Breast epithelium (tissue), 4 donors: ENCODE measurements at regions not wholly inside any gene's neighbourhood (a gene's known extent, or its start where the extent isn't known, plus 50 kb on each side); places are given as distances from the start of the nearest gene placed in this dataset.
"Not testable (repeated sequence)": the region's sequence is repeated elsewhere in the genome, so short reads cannot be mapped to it uniquely, and the experiment has no call there.

Experiments used
- DNase-seq, 2 donors: peaks; one replicate each; pipeline ENCODE4 v3.0.0-alpha.2; 2019; ENCODE audit warnings: low spot score in 2 of 2
- H3K27ac ChIP-seq, 2 donors: fragments of 200-600 bp; sonication (generic) in 1 of 2; one replicate each; pipeline ENCODE4 v1.5.1; 2016 to 2019; ENCODE audit warnings: mild to moderate bottlenecking in 1 of 2
- H3K27me3 ChIP-seq, 2 donors: fragments of 200-600 bp; sonication (generic) in 1 of 2; one replicate each; pipeline versions ENCODE4 v1.5.1 to v1.6.0; 2017 to 2019; ENCODE audit warnings: control low read depth in 1 of 2, mild to moderate bottlenecking in 1 of 2
- H3K36me3 ChIP-seq: fragments of 200-600 bp; one replicate; pipeline ENCODE4 v1.5.1; 2019
- H3K4me1 ChIP-seq, 2 donors: fragments of 200-600 bp; sonication (generic); one replicate each; pipeline ENCODE4 v1.5.1; 2016 to 2019; ENCODE audit warnings: control low read depth in 1 of 2
- H3K4me3 ChIP-seq, 3 donors: fragments of 200-600 bp; sonication (generic); 1 replicate in 2 of 3; 2 replicates in 1 of 3; pipeline ENCODE4 v1.5.1; 2016 to 2019; ENCODE audit warnings: mild to moderate bottlenecking in 3 of 3, moderate library complexity in 2 of 3
- H3K9me3 ChIP-seq, 2 donors: fragments of 200-600 bp; sonication (generic) in 1 of 2; one replicate each; pipeline ENCODE4 v1.5.1; 2016 to 2019; ENCODE audit warnings: control low read depth in 1 of 2
- POLR2A ChIP-seq: fragments of 450-650 bp; IDR thresholded peaks from one replicate; pipeline ENCODE4 v1.6.1; 2016; ENCODE audit warnings: antibody characterized with exemption, mild to moderate bottlenecking, moderate library complexity
- POLR2AphosphoS5 ChIP-seq, 3 donors: sonication (generic); formaldehyde crosslinking; IDR thresholded peaks; one replicate each; pipeline ENCODE4 v1.6.1; 2017; ENCODE audit warnings: antibody characterized with exemption in 3 of 3
- intact Hi-C: fragments of 100-400 bp; cut with DNase I; formaldehyde crosslinking; loops from one replicate; pipeline ENCODE4 v1.15.1; 2023; ENCODE audit warnings: low total_unique reads
- TF ChIP-seq, protein P1 (sequence below), 3 donors: fragments of 450-650 bp; IDR thresholded peaks; one replicate each; pipeline ENCODE4 v1.5.1; 2016 to 2017; ENCODE audit warnings: antibody characterized with exemption in 3 of 3, mild to moderate bottlenecking in 3 of 3, moderate library complexity in 3 of 3

DNA sequence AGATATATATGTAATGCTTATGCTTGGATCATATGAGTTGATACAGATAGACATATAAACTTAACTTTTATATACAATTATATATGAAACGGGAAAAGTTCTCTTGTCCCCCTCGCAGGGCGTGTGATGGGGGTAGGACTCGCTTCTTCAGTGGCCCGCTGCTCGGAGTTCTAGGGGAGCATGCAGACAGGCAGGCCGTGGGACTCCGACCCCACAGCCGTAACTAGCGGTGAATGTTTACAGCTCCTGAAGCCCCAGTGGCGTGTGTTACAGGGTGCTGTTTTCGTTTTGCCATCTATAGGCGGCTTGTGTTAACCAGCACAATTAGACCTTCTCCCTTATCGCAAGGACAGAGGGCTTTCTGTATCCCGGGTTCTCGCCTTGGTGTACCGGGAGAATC lies 1899.8 kb downstream of the PCDH9 start:
- H3K4me3 ChIP-seq = no peak overlapping the region
- H3K27ac ChIP-seq = no peak overlapping the region
- DNase-seq = no peak
- intact Hi-C loops = no loop called here
- H3K36me3 ChIP-seq = no peaks in the 10 kb centered on the region
- H3K9me3 ChIP-seq = no peaks in the 10 kb centered on the region
- no peak for TF ChIP-seq POLR2A
- no peak for TF ChIP-seq POLR2AphosphoS5 (IDR thresholded peaks at IDR 0.05)
- TF ChIP-seq, protein P1, sequence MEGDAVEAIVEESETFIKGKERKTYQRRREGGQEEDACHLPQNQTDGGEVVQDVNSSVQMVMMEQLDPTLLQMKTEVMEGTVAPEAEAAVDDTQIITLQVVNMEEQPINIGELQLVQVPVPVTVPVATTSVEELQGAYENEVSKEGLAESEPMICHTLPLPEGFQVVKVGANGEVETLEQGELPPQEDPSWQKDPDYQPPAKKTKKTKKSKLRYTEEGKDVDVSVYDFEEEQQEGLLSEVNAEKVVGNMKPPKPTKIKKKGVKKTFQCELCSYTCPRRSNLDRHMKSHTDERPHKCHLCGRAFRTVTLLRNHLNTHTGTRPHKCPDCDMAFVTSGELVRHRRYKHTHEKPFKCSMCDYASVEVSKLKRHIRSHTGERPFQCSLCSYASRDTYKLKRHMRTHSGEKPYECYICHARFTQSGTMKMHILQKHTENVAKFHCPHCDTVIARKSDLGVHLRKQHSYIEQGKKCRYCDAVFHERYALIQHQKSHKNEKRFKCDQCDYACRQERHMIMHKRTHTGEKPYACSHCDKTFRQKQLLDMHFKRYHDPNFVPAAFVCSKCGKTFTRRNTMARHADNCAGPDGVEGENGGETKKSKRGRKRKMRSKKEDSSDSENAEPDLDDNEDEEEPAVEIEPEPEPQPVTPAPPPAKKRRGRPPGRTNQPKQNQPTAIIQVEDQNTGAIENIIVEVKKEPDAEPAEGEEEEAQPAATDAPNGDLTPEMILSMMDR (IDR thresholded peaks at IDR 0.05) = no peak
- H3K4me1 ChIP-seq = no peaks in the 10 kb centered on the region
- no peaks in the 10 kb centered on the region for H3K27me3 ChIP-seq

DNA sequence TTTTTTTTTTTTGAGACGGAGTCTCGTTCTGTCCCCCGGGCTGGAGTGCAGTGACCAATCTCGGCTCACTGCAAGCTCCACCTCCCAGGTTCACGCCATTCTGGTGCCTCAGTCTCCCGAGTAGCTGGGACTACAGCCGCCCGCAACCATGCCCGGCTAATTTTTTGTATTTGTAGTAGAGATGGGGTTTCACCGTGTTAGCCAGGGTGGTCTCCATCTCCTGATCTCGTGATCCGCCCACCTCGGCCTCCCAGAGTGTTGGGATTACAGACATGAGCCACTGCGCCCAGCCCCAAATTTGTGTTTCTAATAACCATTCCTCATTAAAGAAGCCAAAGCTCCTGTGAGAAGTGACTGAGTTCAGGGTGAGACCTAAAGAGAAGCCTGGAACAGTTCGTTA lies 1906.9 kb downstream of the PCDH9 start:
- intact Hi-C loops, DNase-seq, H3K36me3 ChIP-seq: not testable (repeated sequence)

DNA sequence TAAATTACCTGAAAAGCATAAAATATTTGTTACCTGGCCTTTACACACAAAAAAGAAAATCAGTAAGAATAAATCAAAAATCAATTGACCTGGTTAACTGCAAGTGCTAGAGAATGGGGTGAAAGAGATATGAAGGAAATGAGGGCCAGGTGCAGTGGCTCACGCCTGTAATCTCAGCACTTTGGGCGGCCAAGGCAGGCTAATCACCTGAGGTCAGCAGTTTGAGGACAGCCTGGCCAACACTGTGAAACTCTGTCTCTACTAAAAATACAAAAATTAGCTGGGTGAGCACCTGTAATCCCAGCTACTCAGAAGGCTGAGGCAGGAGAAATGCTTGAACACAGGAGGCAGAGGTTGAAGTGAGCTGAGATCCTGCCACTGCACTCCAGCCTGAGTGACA lies 1908.7 kb downstream of the PCDH9 start:
- intact Hi-C loops, H3K9me3 ChIP-seq, DNase-seq, H3K27ac ChIP-seq, H3K4me3 ChIP-seq, H3K36me3 ChIP-seq, H3K27me3 ChIP-seq, H3K4me1 ChIP-seq: not testable (repeated sequence)

More for the DNA sequence above, 1906.9 kb downstream of the PCDH9 start:
- H3K9me3 ChIP-seq, H3K27ac ChIP-seq, H3K27me3 ChIP-seq, H3K4me1 ChIP-seq, H3K4me3 ChIP-seq: not testable (repeated sequence)

DNA sequence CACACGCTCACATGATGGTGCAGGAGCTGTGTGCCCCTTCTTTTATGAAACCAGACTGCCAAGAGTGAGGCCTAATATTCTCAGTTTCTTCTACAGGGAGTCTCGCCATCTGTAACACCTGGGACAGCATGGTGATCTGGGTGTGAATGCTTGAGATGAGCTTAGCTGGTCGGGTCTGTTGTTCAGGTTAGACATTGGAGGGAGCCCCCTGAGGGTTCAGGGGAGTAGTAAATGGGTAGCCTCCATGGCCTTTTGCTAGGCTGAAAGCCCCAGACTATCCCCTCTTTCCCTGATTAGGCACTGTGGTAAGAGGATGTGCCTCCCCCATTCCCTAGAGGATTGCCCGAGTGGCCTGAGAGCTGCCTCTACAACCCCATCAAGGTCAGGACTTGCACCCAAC lies 1916.1 kb downstream of the PCDH9 start:
- Histone ChIP-seq H3K27ac (no peak overlapping the region), H3K4me3 (no peak overlapping the region), H3K27me3 (no peaks in the 10 kb centered on the region), H3K36me3 (no peaks in the 10 kb centered on the region), H3K9me3 (no peaks in the 10 kb centered on the region), H3K4me1 (no peaks in the 10 kb centered on the region)
- intact Hi-C loops = no loop called here
- TF ChIP-seq POLR2A (no peak), POLR2AphosphoS5 (IDR thresholded peaks at IDR 0.05) (no peak)
- TF ChIP-seq, protein P1 (IDR thresholded peaks at IDR 0.05) = no peak
- DNase-seq = no peak

DNA sequence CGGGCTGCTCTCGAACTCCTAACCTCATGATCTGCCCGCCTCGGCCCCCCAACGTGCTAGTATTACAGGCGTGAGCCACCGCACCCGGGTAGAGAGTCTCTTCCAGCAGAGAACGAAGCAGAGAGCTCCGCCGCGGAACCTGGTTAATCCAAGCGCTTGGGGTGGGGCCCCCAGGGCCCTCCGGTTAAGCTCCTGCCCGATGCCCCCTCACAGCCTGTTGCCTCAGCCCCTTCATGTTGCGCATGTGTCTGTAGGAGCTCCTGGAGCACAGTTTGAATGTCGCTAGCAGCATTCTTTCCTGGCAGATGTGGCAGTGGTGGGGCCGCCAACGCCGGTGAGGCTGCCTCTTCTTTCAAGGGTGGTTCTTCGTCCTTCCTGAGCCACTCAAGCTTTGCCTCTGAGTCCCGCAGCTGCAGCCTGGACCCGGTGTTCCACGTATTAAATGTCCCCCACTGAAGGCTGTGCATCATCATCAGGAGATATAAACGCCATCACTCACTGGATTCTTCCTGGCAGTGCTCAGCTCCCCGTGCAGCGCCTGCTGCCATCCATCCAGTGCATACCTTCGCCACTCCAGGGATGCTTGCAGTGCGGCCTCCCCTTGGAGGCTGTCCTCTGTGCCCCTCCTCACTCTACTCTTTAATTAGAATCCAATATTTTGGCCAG lies 1919.3 kb downstream of the PCDH9 start:
- no peaks in the 10 kb centered on the region for H3K27me3 ChIP-seq
- H3K4me3 ChIP-seq = no peak overlapping the region
- no peaks in the 10 kb centered on the region for H3K4me1 ChIP-seq
- TF ChIP-seq POLR2AphosphoS5 (IDR thresholded peaks at IDR 0.05) = no peak
- TF ChIP-seq, protein P1 (IDR thresholded peaks at IDR 0.05) = no peak
- TF ChIP-seq POLR2A = no peak
- no peaks in the 10 kb centered on the region for H3K9me3 ChIP-seq
- DNase-seq = no peak
- no peak overlapping the region for H3K27ac ChIP-seq
- H3K36me3 ChIP-seq = no peaks in the 10 kb centered on the region
- intact Hi-C loops = no loop called here

DNA sequence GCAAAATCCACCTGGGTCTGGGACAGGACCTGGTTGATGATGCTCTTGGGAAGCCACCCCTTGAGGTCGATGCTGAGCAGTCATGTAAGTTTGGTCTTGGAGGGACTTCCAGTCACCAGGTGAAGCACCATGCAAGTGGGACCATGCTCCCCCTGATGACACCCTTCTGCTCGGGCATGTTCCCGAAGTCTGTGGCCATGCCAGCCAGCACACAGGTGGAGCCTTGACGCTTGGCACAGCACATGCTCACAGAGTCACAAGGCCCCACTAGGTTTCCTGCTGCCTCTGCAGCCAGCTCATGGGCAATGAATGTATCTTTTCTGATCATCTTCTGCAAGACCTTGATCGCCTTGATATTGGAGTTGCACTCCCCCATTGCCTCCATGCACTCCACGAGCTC lies 1920.2 kb downstream of the PCDH9 start:
- Histone ChIP-seq H3K9me3 (no peaks in the 10 kb centered on the region), H3K36me3 (no peaks in the 10 kb centered on the region), H3K27ac (no peak overlapping the region), H3K4me3 (no peak overlapping the region), H3K27me3 (no peaks in the 10 kb centered on the region), H3K4me1 (no peaks in the 10 kb centered on the region)
- intact Hi-C loops = no loop called here
- TF ChIP-seq POLR2A = no peak
- no peak for TF ChIP-seq POLR2AphosphoS5 (IDR thresholded peaks at IDR 0.05)
- TF ChIP-seq, protein P1 (IDR thresholded peaks at IDR 0.05) = no peak
- no peak for DNase-seq

DNA sequence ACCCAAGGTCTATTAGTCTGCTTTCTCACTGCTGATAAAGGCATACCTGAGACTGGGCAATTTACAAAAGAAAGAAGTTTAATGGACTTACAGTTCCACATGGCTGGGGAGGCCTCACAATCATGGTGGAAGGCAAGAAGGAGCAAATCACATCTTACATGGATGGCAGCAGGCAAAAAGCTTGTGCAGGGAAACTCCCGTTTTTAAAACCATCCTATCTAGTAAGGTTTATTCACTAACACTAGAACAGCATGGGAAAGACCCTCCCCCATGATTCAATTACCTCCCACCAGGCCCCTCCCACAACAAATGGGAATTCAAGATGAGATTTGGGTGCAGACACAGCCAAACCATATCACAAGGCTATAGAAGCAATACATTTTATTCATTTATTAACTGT lies 1921.4 kb downstream of the PCDH9 start:
- H3K27ac ChIP-seq, H3K36me3 ChIP-seq, H3K9me3 ChIP-seq, H3K4me1 ChIP-seq, H3K27me3 ChIP-seq, DNase-seq, H3K4me3 ChIP-seq, intact Hi-C loops: not testable (repeated sequence)
